CD14-positive monocyte (primary cell): ENCODE measurements at regions not wholly inside any gene's neighbourhood (a gene's known extent, or its start where the extent isn't known, plus 50 kb on each side); places are given as distances from the start of the nearest gene placed in this dataset.
"Not testable (repeated sequence)": the region's sequence is repeated elsewhere in the genome, so short reads cannot be mapped to it uniquely, and the experiment has no call there.

Experiments
- DNase-seq, 3 donors: peaks; one replicate each; pipeline ENCODE4 v3.0.0-alpha.2; 2011 to 2022
- H2AFZ ChIP-seq: 2 replicates; pipeline ENCODE4 v1.6.0; 2012; ENCODE audit warnings: mild to moderate bottlenecking, low read depth, low read length, inconsistent platforms; ENCODE audit not compliant: insufficient read depth, poor library complexity, severe bottlenecking
- H3K27ac ChIP-seq, 2 donors: 1 replicate in 1 of 2; 2 replicates in 1 of 2; pipeline ENCODE4 v1.5.1; 2012 to 2013; ENCODE audit warnings: low read length in 2 of 2, control low read depth in 1 of 2, inconsistent platforms in 1 of 2, low read depth in 1 of 2, mild to moderate bottlenecking in 1 of 2
- H3K27me3 ChIP-seq, 2 donors: one replicate each; pipeline versions ENCODE4 v1.6.0 to v1.6.1; 2011 to 2013; ENCODE audit warnings: low read length in 2 of 2; ENCODE audit not compliant: control insufficient read depth in 2 of 2, insufficient read depth in 2 of 2
- H3K36me3 ChIP-seq, 2 donors: replicated peaks in 1 of 2; 1 replicate in 1 of 2; 2 replicates in 1 of 2; pipeline versions ENCODE4 v1.5.1 to v1.6.1; 2012 to 2013; ENCODE audit warnings: low read length in 2 of 2, control low read depth in 1 of 2, inconsistent platforms in 1 of 2, mild to moderate bottlenecking in 1 of 2; ENCODE audit not compliant: insufficient read depth in 2 of 2, control insufficient read depth in 1 of 2
- H3K4me1 ChIP-seq, 2 donors: 1 replicate in 1 of 2; 2 replicates in 1 of 2; pipeline versions ENCODE4 v1.5.1 to v1.6.1; 2012 to 2013; ENCODE audit warnings: low read length in 2 of 2, control low read depth in 1 of 2, inconsistent platforms in 1 of 2, mild to moderate bottlenecking in 1 of 2, moderate library complexity in 1 of 2; ENCODE audit not compliant: insufficient read depth in 2 of 2, control insufficient read depth in 1 of 2
- H3K4me2 ChIP-seq: replicated peaks from 2 replicates; pipeline ENCODE3; 2012; ENCODE audit warnings: low read length, moderate library complexity, mild to moderate bottlenecking; ENCODE audit not compliant: poor library complexity, severe bottlenecking; ENCODE audit errors: extremely low read depth
- H3K4me3 ChIP-seq, 3 experiments: fragments of 200-600 bp in 1 of 3; sonication (generic) in 1 of 3; replicated peaks in 1 of 3; 1 replicate in 2 of 3; 2 replicates in 1 of 3; pipeline ENCODE4 v1.5.1; 2011 to 2013; ENCODE audit warnings: low read length in 3 of 3, mild to moderate bottlenecking in 3 of 3, control low read depth in 2 of 3, low read depth in 2 of 3, inconsistent platforms in 1 of 3, moderate library complexity in 1 of 3
- H3K79me2 ChIP-seq: 2 replicates; pipeline ENCODE4 v1.6.0; 2012; ENCODE audit warnings: mild to moderate bottlenecking, control low read depth, inconsistent platforms, low read length, moderate library complexity; ENCODE audit not compliant: insufficient read depth
- H3K9ac ChIP-seq: 2 replicates; pipeline ENCODE4 v1.6.0; 2017; ENCODE audit warnings: low read length, mild to moderate bottlenecking; ENCODE audit not compliant: insufficient read depth, poor library complexity, severe bottlenecking
- H3K9me3 ChIP-seq, 2 donors: replicated peaks in 1 of 2; 1 replicate in 1 of 2; 2 replicates in 1 of 2; pipeline versions ENCODE4 v1.5.1 to v1.6.1; 2012 to 2013; ENCODE audit warnings: low read length in 2 of 2, control low read depth in 1 of 2; ENCODE audit not compliant: control insufficient read depth in 1 of 2, insufficient read depth in 1 of 2
- H4K20me1 ChIP-seq: 2 replicates; pipeline ENCODE4 v1.6.0; 2012; ENCODE audit warnings: mild to moderate bottlenecking, low read length, control low read depth, moderate library complexity; ENCODE audit not compliant: insufficient read depth
- H3K27ac Mint-ChIP-seq, 7 donors: one replicate each; pipeline ENCODE4 v1.8.0; 2020; ENCODE audit warnings: mild to moderate bottlenecking in 7 of 7, mixed read lengths in 7 of 7, moderate library complexity in 6 of 7, inconsistent platforms in 2 of 7
- H3K27me3 Mint-ChIP-seq, 3 donors: one replicate each; pipeline ENCODE4 v1.8.0; 2021 to 2022; ENCODE audit warnings: low read depth in 3 of 3, mild to moderate bottlenecking in 3 of 3, mixed read lengths in 3 of 3, moderate library complexity in 3 of 3, inconsistent platforms in 1 of 3
- H3K36me3 Mint-ChIP-seq, 2 donors: one replicate each; pipeline ENCODE4 v1.8.0; 2020; ENCODE audit warnings: mixed read lengths in 2 of 2, inconsistent platforms in 1 of 2, mild to moderate bottlenecking in 1 of 2
- H3K4me1 Mint-ChIP-seq: one replicate; pipeline ENCODE4 v1.8.0; 2020; ENCODE audit warnings: mild to moderate bottlenecking, mixed read lengths
- H3K4me3 Mint-ChIP-seq, 2 donors: one replicate each; pipeline ENCODE4 v1.8.0; 2020; ENCODE audit warnings: mild to moderate bottlenecking in 2 of 2, mixed read lengths in 2 of 2, moderate library complexity in 1 of 2
- H3K9me3 Mint-ChIP-seq, 7 donors: one replicate each; pipeline ENCODE4 v1.8.0; 2020 to 2022; ENCODE audit warnings: mixed read lengths in 7 of 7, mild to moderate bottlenecking in 6 of 7, moderate library complexity in 6 of 7, inconsistent platforms in 2 of 7
- WGBS: methylation state at CpG from one replicate; pipeline ENCODE4 v1.1.5; 2013; ENCODE audit warnings: missing lambda C conversion rate; ENCODE audit not compliant: insufficient coverage; 5-methylcytosine and 5-hydroxymethylcytosine counted together
- intact Hi-C, 2 donors: fragments of 100-400 bp; cut with micrococcal nuclease; formaldehyde crosslinking; loops; one replicate each; pipeline versions ENCODE4 v1.15.0 to v1.15.1; 2023

DNA sequence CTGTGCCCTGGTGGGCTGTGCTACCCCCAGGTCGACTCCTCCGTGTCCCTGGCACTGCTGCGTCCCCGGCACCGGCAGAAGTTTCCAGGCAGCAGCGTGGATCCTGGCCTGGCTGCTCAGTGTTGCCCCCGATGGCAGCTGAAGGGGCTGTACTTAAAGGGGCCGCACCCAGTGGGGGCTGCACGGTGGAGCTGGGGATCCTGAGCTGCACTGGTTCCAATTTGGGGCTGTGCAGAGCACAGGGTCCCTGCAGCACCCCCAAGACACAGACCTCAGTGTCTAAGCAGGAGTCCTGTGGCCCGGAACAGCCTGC, 253.8 kb downstream of the ANKRD30B start:
- H3K27ac Mint-ChIP-seq, H3K36me3 Mint-ChIP-seq, H3K27me3 ChIP-seq, intact Hi-C loops, H3K27ac ChIP-seq, H3K27me3 Mint-ChIP-seq, H2AFZ ChIP-seq, H4K20me1 ChIP-seq, H3K79me2 ChIP-seq, H3K4me1 ChIP-seq, DNase-seq, H3K4me3 Mint-ChIP-seq, H3K4me2 ChIP-seq, H3K36me3 ChIP-seq, H3K4me3 ChIP-seq, H3K9ac ChIP-seq, H3K4me1 Mint-ChIP-seq: not testable (repeated sequence)
- peaks cover 27 to 92% of the 10 kb centered on the region in 2 donors for H3K9me3 ChIP-seq
- WGBS: 82% methylated on average over 10 of the region's 10 CpGs
- peaks cover 28 to 81% (median 45%) of the 10 kb centered on the region in 7 donors for H3K9me3 Mint-ChIP-seq

- H2AFZ ChIP-seq, intact Hi-C loops, H3K4me1 ChIP-seq, H4K20me1 ChIP-seq, H3K4me2 ChIP-seq, H3K27me3 ChIP-seq, H3K79me2 ChIP-seq, H3K4me3 Mint-ChIP-seq, H3K4me1 Mint-ChIP-seq, DNase-seq, H3K36me3 ChIP-seq, H3K27ac Mint-ChIP-seq, H3K27ac ChIP-seq, H3K27me3 Mint-ChIP-seq, H3K9ac ChIP-seq, H3K36me3 Mint-ChIP-seq, H3K4me3 ChIP-seq: not testable (repeated sequence)
- peaks cover 25 to 77% (median 37%) of the 10 kb centered on the region in 7 donors for H3K9me3 Mint-ChIP-seq
- peaks cover 31 to 89% of the 10 kb centered on the region in 2 donors for H3K9me3 ChIP-seq
- WGBS: 43% methylated on average over 1 of the region's 3 CpGs
These were observed 254.8 kb downstream of the ANKRD30B start for GRCh38 chr18:15002765-15003164.

DNA sequence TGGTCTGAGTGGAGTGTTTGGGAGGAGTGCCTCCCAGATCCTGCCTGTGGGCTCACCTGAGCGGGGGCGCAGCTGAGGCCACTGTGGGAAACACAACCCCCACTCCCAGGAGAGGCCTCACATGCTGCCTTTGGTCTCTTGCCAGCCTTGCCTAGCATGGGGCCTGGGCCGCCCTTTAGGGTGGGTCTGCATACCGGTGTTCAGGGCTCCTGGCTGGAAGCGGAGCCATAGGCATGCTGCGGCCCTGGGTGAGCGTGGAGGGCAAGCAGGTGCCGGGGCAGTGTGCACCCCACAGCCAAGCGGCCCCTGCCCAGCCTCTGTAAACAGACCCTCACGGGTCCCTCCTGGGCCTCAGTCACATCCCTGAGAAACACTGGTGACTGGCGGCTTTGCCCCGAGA, 255.3 kb downstream of the ANKRD30B start:
- H2AFZ ChIP-seq, H3K27me3 Mint-ChIP-seq, H3K36me3 ChIP-seq, H3K27me3 ChIP-seq, H3K4me3 ChIP-seq, H3K36me3 Mint-ChIP-seq, intact Hi-C loops, H3K9ac ChIP-seq, H4K20me1 ChIP-seq, H3K4me1 Mint-ChIP-seq, H3K27ac Mint-ChIP-seq, H3K4me1 ChIP-seq, H3K79me2 ChIP-seq, H3K4me2 ChIP-seq, H3K4me3 Mint-ChIP-seq, DNase-seq, H3K27ac ChIP-seq: not testable (repeated sequence)
- H3K9me3 Mint-ChIP-seq: peaks cover 24 to 75% (median 36%) of the 10 kb centered on the region in 7 donors
- H3K9me3 ChIP-seq: peaks cover 31 to 86% of the 10 kb centered on the region in 2 donors
- WGBS: 93% methylated on average over 10 of the region's 12 CpGs

GRCh38 chr18:15003636-15004269, 255.8 kb downstream of the ANKRD30B start:
- DNase-seq: not testable (repeated sequence)

More at GRCh38 chr18:15003636-15004269, 255.8 kb downstream of the ANKRD30B start:
- H3K27ac ChIP-seq, H3K79me2 ChIP-seq, H3K4me1 ChIP-seq, H3K27me3 ChIP-seq, H3K4me1 Mint-ChIP-seq, H2AFZ ChIP-seq, H3K27ac Mint-ChIP-seq, H4K20me1 ChIP-seq, H3K4me2 ChIP-seq, H3K9ac ChIP-seq, H3K4me3 ChIP-seq, H3K4me3 Mint-ChIP-seq, intact Hi-C loops, H3K27me3 Mint-ChIP-seq, H3K36me3 Mint-ChIP-seq, H3K36me3 ChIP-seq: not testable (repeated sequence)
- WGBS: 87% methylated on average over 9 of the region's 18 CpGs
- H3K9me3 ChIP-seq: peaks cover 26 to 80% of the 10 kb centered on the region in 2 donors
- peaks cover 19 to 69% (median 34%) of the 10 kb centered on the region in 7 donors for H3K9me3 Mint-ChIP-seq
